ENCODE measurements at regions not wholly inside any gene's neighbourhood (a gene's known extent, or its start where the extent isn't known, plus 50 kb on each side); places are given as distances from the start of the nearest gene placed in this dataset.

DNA sequence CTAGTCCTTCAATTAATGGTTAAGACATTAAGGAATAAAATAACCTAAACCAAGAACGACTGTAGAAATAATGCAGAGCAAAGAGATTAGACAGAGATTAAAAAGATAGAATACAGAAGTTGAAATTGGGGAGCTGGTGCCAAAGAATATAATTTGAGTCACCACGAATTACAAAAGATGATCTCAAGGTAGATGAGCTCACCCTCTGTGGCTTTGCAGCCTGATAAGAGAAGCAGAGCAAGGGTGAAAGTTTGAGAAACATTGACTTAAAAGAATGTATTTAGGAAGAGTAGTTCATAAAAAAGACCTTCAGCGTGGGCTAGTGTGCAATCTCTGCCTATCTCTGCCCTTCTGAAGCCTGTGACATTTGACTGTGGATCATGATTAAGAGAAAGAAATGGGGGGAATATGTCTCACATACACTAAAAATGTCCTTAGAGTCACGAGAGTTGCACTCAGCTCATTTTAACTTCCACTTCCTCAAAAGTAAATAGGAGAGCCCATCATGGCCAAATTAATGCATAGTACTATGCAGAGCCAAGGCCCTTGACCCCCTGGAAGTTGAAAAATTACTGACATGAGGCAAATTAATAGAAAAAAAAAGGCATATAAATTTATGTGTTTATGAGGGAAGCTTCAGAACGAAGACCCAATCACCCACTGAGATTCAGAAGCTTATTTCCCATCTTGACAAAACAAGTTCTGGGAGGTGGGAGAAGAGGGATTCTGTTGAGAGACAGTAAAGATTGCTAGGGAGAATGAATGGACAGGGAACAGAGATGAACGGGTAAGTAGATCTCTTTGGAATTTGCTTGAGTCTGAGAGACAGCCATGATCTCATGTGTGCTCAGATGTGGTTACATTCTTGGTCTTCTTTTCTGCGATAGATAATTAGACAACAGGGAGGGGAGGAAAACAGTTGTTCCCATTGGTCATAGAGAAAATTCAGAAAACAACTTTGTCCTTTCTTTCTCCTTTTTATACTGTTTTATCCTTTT lies 395.4 kb upstream of the LRRC7 start:
- FAIRE-seq = no peak

DNA sequence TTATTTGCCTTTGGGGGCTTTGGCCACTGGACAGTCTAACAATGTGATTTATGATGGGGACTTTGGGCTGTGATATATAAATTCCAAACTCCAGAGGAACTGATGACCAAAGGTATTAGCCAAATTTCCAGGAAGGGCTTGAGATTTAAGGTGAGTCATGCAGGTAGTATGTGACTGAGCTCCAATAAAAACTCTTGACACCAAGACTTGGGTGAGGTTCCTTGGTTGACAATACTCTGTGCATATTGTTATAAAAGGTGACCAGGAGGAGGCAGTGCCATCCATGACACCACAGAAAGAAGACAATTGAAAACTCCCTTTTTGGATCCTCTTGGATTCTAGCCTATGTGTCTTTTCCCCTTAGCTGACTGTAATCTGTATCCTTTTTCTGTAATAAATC lies 392.7 kb upstream of the LRRC7 start:
- no peak for FAIRE-seq

DNA sequence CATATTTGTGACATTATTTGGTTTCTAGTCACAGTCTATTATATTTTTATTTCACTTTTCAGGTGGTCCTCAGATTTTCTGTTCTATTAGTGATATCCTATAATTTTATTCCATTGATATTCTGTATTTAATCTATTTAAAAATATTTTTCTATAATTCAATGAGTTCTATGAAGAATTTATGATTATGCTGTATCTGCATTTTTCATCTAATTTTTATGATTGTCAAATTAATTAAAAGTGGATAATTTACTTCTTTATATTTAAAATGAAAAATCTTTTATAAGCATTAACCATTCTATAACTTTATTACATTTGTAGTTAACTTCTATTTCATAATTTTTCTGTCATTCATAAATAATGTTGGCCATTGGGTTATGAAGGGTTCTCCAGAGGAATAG lies 387.4 kb upstream of the LRRC7 start:
- peak; percentile 65 for FAIRE-seq

DNA sequence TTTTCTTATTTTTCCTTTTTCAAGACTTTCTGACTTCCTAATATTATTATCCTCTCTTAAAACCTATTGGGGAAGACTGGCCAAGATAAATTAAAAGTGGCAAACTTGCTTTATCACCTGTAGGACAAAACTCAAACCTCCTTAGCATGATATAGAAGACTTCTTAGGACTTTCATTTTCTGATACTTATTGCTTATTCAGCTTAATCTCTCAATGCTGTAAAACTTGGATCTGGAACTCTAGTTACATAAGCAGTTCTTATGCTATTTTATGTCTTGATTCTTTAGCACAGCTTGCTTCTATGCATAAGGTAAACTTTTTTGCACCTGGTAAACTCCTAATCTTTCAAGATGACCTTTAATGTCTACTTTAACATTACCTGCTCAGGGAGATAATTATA lies 382.3 kb upstream of the LRRC7 start:
- no peak for FAIRE-seq

DNA sequence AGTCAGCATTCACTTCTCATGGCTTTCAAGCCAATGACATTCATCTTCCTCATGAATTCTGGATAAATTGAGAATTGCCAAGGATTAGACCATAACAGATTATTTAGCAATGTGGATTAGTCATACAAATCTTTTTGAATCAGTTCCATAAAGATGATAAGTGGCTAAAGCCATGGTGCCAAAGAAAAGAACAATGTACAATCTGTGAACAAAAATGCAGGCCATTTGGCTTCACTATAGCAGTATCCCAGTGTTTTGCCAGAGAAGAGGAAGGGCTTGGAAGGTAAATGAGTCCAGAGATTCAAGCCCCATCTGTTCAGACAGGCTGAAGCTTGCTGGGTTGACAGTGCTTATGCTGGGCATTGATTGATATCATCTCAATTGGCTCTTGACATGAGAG lies 376.4 kb upstream of the LRRC7 start:
- FAIRE-seq = no peak

DNA sequence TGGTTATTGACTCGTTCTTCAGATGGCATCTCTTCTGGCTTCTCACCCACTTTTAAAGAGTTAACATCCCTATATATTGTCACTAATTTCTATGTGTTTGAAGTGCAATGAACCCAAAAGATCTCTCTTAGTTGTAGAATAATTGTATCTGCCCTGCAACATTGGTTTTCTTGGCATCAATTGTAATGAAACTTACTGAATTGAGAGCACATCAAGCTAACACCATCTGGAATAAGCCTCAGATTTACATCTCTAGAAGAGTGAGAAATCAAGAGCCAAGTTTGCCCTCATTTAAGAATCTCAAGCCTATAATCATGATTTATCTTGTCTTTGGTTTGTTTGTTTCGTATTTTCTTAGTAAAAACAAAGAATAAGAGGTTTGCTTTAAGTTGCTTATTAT lies 372.6 kb upstream of the LRRC7 start:
- no peak for FAIRE-seq

DNA sequence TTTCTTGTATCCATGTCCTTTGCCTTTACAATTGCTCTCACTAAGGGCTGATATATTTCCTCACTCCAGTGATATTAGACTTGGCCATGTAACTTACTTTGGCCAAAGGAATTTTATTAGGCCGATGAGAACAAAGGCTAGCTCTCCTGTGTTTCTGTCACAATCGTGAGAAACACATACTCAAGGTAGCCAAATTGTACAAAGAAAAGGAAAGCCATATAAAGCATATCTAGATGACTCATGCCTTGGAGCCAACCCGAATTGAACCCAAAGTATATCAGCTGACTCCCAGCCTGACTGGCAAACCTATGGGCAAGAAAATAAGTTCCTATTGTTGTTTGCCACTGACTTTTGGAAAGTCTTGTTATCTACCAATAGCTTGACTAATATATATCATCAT lies 371.7 kb upstream of the LRRC7 start:
- no peak for FAIRE-seq

DNA sequence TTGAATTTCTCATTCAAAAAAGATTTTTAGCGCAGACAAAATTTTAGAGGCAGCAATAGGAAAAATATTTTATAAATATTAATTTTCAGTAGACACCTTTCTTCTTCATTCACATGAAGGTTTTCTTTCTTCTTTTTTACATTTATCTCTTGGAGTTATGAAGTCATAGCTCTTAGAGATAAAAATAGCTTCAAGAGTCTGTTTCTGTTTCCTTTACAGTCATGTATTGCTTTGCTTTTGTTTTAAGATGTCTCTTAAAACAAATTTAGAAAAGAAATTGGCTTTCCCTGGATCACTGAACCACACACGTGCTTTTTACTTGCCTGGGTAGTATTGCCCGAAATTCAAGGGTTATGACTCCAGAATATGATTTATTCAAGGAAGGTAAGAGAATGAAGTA lies 369.9 kb upstream of the LRRC7 start:
- FAIRE-seq = no peak

DNA sequence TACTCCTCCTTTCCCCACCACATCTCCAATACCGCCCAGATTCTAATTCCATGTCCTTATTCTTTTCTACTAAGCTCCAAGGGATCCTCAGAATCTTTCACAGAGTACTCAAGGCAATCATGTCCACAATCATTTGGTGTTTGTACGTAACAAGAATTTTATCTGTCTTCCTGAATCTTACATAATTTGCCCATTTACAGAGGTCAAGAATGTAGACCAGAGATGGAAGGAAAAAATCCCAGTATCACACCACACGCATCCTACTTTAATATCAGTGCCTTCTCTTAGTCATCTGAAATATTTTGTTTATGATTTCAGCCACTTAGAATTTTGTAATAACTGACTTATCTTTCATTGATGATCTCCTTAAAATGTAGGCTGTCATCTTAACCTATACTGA lies 366.0 kb upstream of the LRRC7 start:
- no peak for FAIRE-seq

DNA sequence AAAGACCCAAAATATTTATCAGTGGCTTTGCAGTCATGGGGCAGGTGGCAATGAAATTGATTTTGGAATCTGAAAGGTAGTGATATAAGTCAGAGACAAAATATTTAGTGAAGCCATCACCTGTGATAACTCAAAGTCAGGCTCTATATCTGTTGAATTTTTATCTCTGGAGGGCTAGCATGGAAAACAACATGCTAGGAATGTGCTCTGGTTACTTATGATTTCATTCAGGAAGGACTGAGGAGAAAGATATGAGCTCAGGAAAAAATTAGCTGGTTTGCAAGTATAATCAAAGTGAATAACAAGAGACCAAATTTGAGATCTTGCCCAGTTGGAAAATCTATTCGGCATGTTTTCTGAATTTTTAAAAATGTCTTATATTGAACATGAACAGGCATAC lies 364.6 kb upstream of the LRRC7 start:
- FAIRE-seq = no peak

DNA sequence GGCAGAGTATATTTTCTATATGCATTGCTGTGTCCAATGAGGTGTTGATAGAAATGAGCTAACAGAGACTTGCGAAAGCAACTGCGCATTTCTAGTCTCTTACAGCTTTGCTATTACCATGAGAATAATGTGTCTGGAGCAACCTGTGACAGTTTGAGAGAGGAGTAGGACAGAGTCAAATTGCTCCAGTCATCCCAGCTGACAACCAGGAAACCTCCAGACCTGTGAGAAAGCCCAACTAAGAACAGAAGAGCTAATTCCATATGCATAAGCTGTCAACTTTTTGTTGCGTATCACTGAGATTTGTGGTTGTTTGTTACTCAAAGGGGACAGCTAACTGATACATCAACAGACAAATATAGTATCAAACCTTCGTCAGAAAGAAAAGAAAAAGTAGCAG lies 354.1 kb upstream of the LRRC7 start:
- no peak for FAIRE-seq

DNA sequence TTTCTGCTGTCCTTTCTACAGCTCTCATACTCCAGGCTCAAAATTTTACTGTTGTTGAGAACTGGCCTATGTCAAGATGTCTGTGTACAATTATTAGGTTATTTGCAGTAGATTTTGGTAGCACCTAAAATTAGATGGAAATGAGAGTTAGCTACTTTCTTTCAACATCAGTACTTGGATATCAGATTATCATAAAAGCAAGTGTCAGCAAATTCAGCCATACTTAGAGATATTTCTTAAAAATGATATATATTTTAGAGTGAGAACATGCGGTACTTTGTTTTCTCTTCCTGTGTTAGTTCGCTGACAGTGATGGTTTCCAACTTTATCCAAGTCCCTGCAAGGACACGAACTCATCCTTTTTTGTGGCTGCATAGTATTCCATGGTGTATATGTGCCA lies 351.8 kb upstream of the LRRC7 start:
- no peak for FAIRE-seq

DNA sequence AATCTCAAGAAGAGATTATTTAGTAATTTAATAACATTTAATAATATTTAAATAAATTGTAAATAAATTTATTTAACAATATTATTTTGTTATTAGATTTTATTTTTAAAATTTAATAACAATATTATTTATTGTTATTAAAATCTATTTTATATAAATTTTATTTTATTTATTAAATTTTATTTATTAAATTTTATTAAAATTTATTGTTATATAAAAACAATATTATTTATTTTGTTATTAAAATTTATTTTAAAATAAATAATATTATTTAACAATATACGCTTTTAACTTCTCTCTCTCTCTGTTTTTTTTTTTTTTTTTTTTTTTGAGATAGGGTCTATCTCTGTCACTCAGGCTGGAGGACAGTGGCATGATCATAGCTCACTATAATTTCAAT lies 347.1 kb upstream of the LRRC7 start:
- FAIRE-seq = peak; percentile 99

DNA sequence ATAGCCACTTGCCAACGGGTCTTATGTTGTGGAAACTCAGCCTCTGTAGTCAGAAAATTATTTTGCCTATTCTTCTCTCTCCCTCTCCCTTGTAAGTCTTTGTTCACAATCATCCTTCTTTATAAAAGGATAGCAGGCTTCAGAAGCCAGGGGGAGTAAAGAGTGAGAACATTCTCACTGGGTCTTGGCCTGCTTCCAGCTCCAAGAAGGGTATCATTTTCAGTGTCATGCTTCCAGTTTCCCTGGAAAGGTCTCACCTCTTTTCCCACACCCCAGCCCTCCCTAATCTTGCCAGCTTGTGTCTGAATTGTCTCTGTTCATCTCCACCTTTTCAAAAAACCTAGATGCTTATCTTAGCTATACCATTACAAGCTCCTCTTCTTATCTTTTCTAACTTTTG lies 346.2 kb upstream of the LRRC7 start:
- no peak for FAIRE-seq

DNA sequence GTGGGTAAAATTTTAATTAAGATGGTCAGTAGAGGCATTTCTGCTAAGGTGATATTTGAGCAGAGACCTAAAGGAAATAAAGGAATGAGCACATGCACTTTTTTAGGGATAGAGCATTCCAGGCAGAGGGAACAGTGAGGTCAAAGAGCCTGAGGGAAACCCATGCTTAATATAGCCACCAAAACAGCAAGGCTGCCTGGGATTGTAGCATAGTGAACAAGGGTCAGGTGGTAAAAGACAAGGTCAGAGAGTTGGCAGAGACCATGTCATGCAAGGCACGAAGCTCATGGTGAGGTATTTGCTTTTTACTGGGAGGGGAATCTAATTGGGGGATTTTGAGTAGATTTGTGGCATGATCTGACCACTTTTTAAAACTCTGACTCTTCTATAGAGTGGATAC lies 344.6 kb upstream of the LRRC7 start:
- FAIRE-seq = no peak

DNA sequence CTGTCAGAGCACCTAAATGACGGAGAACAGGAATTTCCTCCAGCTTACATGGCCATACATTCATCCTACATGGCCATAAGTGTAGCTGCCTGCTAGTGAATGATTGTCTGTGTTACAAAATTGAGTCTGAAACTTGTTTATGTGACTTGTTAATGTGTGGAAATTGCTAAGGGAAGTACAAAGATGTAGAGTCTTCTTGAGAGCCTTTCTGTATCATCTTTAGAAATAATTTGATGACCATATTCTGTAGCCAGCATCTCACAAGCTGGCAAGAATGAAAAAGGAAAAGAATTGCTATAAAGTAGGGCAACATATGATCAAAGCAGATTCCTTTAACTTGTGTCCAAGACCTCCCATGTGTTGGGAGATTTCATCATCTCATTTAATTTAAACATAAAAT lies 339.2 kb upstream of the LRRC7 start:
- no peak for FAIRE-seq

DNA sequence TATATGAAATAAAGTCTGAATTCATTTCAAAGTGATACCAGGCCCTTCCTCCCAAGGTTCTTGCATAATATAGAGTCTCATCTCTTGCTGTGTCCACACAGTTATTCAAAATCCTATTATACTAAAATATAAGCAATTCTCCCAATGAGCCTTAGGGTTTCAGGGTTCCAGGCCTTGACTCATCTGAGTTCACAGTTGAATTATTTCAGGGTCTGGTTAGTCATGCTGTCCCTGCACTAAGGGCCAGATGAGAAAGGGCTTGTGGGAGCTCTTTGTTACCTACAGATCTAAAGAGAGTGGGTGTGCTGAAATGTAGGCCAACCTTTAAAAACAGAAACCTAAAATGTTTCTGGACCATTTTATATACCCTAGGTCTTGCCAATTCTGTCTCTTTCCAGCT lies 337.5 kb upstream of the LRRC7 start:
- no peak for FAIRE-seq

DNA sequence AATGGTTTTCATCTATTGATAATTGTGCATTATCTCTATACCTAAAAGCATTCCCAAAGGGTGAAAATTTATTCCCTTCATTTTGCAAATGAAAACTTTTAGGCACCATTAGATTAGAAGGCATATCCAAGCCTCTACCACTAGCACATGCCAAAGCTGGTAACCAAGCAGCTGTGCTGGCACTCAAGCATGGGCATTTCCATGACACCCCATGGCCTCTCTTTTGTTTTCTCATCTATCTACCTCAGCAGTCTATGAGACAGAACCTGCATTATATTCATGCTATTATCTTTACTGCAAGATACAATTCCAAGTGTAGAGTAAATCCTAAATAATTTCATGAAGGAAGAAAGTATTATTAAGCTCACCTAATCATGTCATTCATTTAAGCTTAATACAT lies 334.3 kb upstream of the LRRC7 start:
- no peak for FAIRE-seq

DNA sequence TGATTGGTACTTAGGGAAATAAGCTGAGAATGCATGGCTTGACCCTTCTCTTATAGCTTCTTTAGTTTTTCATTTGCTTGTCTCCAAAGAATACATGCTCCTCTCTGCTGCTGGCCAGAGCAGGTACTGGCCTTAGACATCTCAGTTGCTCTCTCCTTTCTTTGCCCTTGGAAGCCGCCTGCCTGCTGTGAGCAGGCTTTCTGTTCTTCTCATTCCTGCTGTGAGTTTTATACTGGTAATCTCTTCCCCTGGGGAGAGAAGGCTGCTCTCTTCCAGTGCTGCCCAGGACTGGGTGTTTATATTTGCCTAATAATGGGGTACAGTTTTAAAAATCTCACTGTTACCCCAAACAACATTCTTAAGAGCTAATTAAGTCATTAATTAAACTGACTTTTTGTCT lies 323.5 kb upstream of the LRRC7 start:
- no peak for FAIRE-seq

DNA sequence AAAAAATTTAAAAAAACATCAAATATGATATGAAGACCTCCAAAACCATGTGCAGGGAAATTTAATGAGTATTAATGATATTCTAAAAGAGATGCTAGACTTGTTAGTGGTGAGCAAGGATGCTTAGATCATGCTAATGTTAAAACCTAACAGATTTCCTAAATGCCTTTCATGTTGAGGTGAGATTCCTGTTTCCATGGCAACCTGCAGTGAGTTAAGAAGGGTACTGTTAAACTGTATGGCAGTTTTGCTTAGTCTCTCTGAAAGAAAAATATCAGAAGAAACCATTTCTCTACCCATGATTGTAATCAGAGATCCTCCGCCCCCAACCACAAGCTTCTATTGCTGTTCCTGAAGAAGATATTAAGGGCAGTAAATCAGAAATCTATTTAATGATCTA lies 321.6 kb upstream of the LRRC7 start:
- FAIRE-seq = no peak

DNA sequence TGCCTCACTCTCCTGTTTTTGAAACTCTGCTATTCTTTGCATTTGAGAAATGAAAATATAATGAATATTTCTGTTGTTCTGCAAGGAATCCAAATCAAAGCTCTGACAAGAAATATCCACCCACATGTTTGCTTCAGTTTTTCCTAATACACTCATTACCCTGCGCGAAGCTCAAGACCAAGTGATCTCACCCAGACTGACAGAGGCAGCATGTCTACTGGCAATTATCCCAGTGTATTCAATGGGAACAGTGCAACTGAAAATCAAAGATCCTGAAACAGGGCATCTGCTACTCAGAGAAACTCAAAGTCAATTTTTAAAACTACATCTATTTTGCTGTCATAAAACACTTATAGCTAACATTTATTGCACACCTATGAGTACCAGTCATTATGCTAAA lies 321.0 kb upstream of the LRRC7 start:
- no peak for FAIRE-seq

DNA sequence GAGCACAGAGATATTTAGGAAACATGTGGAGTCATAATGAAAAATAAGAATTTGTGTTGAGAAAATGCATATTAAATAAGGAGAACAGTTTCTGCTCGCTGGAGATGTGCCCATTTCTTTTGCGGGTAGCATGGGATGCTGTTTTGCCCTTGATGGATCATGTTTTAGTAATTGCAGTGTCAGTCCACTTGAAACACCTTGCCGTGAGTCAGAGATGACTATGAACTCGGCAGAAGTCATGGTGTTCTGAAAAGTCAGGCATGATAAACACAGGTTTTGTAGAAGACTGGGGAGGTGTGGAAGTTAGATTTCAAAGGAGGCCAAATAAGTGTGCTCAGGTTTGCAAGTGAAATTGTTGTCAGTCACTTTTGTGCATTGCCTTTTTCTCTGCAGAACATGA lies 315.0 kb upstream of the LRRC7 start:
- no peak for FAIRE-seq

DNA sequence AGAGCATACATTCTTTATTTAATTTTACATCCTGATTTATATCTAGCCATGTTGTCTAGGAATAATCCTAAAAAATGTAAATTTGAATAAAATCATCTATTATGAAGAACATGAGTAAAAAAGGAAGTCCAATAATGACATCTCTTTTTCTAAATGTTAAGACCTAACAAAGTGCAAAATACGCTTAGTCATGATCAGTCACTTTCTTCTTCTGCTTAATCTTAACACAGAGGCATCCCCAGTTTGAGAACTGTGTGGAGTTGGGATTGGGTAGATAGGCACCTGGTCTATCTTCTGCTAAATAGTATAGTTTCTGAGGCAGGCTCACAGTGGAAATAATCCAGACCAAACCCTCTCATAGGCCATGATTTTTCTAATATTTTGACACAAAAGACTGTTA lies 311.7 kb upstream of the LRRC7 start:
- FAIRE-seq = no peak

DNA sequence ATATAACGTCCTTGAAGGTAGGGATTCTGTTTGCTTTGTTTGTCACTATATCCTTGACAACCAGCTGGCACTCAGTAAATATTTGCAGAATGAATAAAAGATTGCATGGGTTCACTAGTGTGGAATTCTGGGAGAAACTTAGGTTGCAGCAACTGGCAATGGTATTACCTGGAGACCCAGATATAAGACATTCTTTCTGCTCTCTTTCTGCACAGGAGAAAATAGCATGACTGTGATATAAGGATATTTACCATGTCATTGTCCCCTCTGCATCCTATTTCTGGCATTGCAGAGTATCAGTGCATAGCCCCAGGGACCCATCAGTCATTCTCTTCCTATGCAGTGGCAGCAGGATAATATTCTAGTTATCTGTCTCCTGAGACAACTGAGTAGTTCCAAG lies 308.9 kb upstream of the LRRC7 start:
- no peak for FAIRE-seq

DNA sequence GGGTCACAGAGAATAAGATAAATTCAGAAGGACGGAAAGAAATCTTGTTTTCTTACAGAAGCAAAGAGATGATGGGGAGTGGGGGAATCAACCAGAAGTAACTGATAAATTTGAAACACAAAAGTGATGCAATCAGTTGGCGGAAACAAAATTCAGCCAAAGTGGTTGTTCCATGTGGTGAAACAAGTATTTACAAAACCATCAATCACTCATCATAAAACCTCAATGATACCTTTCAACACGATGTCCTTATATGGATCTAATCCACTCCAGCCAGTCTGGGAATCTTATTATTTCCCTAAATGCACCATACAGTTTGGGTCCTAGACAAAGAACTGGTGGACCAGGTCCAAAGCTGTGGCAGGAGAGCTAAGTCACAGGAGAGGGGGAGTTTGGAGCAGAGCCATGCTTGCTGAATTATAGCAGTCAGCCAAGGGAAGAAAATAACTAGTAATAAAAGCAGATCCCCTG lies 303.8 kb upstream of the LRRC7 start:
- FAIRE-seq = no peak
